HG03457 (cell line): ENCODE measurements at regions not wholly inside any gene's neighbourhood (a gene's known extent, or its start where the extent isn't known, plus 50 kb on each side); places are given as distances from the start of the nearest gene placed in this dataset.
"Not testable (repeated sequence)": the region's sequence is repeated elsewhere in the genome, so short reads cannot be mapped to it uniquely, and the experiment has no call there.

Experiments used
- ATAC-seq: cut with Tn5 transposase; IDR thresholded peaks from one replicate; pipeline ENCODE4 v1.9.1; 2021; ENCODE audit warnings: moderate number of reproducible peaks; ENCODE audit not compliant: unreplicated experiment

DNA sequence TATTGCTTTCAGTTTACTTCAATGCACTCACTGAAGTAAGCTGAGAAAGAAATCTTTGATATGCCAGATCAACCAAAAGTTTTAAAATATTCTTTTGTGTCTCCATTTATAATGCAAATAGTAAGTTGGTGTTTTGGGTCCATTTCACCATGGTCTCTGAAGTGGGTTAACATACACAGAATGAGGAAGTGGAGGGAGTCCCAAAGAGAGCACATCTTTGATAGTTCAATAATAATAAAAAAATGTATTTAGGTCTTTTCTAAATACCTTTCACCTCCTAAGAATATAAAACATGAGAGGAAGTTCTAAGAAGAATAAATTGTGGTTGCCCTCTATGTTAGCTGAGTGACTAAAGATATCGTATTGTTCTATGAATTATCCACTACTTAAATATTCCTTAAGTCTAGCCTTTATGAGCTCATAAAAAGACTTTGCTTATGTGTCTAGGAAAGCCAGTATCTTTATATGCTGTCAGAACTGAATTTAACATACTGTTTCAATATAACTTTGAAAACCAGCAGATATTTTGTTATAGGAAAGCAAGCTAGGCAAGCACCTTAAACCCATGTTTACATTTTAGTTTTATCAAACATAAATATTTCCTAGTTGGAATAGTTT, 148.7 kb upstream of the ZEB2 start:
- ATAC-seq, result no peak

DNA sequence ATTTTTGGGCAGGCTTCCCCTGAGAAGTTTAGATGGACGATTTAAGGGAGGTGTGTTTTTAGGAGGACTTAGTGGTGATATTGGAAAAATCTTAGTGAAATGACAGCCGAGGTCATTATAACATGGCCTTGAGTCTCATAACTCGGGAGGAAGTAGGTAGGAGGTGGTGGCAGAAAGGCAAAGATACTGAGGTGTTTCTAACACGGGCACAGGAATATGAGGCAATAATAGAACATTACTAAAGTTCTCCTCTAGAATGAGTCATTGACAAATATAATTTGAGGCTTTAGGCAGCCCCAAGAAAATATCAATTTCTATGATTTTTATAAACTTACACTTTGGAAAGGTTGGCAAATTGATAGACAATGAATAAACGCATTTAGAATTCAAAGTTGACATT, 146.1 kb upstream of the ZEB2 start:
- no peak for ATAC-seq

DNA sequence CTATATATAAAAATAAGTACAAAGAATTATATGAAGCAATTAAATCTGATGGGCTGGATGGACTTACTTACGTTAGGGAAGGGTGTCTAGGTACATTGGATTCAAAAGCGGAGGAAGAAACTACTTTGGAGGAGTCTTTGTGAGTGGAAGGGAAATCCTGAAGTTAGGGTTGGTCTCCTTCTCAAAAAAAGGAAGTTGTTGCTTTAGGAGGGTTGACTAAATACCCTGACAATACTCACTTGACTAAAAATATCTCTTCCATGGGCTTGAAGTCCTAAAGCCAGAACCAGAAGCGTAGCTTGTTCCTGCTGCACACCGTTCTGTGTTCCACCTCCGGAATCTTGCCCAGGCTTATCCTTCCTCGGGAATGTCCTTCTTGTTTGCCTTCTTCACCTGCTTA, 143.3 kb upstream of the ZEB2 start:
- ATAC-seq, result no peak

DNA sequence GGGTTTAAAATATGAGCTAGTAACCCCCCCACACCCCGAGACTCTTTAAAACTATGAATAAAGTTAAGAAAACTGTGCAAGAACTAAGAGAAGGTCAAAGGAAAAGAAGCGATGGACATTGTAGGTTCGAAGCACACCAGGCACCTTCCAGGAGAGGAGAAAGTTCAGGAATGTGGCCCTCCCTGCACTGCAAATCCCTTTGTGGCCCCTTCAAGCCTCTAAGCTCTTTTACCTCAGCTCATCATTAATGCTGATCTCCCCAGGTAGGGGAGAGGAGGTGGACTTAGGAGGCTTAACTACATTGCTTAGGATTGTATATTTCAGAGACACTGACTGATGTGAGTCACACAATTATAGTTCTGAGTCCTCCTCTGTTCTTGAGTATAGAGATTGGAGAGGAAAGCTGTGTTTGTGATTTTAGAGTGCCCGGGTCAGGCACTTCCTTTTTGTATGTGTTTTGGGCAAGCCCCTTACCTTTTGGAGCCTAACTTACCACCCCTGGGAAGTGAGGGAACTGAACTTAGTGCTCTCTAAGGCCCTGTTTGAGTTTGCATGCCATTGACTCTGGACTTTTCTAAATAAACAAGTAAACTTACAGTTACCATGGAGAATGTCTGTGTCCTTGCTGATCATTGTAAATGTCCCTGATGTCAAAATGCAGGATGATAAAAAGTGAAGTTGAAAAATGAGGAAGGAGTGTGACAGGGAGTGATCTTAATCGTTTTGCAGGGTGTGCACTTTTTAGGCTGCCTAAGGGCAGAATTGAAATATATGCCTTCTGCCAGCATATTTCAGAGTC, 140.8 kb upstream of the ZEB2 start:
- ATAC-seq, result no peak

DNA sequence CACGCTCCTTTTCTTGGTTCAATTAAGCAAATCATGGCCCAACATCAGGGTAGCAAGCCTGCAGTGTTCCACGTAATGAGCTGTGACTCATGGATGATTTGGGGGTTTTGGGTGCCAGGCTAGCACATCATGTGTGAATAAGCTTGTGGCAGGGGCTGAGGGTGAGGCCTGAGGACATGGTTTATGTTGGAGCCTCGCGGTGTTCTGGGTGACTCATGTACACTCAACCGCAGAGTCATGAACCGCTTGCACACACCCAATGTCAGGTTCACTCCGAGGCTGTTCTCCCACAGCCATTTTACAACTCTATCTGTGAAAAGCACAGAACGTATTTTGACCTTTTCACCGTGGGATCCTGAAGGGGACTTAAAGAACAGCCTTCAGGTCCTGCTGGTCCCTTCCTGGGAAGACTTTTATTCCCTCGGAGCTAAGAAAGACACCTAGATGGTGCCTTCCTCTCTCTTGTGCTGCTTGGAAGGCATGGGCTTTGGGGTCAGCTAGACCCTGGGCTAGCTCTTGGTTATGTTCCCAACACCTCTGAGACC, 139.9 kb upstream of the ZEB2 start:
- ATAC-seq, result no peak

DNA sequence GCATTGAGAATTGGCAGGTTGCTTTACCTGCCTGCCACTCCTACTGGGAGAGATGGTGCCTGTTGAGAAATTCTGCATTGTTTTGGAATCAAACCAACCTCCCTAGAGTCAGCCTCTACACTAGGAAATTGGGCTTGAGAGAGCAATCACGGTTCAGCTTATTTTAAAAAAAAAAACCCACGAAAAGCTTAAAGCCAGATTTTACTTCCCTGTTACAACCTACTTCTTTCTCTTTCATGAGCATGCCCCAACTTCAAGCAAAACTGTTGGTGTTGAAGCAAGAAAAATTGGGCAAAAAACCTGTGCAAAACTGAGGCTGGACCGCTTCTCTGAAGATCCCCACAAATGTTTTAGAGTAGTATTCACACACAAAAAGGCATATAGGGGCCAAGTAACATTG, 134.6 kb upstream of the ZEB2 start:
- ATAC-seq, result no peak

DNA sequence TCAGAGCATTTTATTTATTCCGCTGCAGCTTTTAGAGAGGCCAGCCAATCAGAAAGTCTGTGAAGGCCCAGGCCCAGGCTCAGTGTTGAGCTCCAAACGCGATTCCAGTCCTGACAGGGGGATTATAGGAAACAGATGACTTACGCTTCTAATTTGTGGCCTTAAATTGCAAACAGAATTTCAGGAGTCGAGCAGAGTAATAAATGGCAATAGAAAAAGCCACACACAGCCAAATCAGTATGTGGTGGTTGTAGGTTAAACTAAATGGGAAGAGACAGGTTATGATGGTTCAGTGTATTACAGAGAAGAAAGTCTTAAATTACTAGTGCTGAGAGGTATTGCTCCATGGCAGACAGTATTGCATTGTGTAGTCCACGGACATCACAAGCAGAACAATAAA, 131.0 kb upstream of the ZEB2 start:
- no peak for ATAC-seq

DNA sequence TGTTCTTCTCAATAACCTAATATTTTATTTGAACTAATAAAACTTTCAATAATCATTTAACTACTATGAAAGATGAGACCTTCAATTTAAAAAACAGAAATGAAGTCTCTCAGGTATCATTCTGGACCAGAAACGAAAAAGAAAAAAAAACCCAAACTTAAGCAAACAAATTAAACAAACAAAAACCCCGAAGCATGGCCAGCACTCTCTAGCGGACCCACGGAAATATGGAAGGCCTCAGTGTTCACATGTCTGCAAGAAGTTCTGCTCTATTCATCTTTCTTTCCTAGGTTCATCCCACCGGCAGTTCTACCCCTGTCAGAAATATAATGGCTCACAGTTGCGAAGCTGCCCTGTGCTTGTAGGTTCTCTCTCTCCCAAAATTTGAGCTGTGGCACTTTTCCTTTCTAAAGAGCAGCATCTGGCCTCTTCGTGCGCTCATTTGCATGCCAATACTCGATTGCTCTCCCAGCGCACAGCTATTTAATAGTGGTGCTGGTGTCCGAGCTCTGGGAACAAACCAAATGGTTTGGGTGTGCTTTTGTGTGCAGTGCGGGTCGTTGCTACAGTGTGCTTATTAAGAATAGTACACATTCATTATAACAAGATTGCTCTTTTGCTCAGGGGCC, 129.0 kb upstream of the ZEB2 start:
- ATAC-seq, result no peak

DNA sequence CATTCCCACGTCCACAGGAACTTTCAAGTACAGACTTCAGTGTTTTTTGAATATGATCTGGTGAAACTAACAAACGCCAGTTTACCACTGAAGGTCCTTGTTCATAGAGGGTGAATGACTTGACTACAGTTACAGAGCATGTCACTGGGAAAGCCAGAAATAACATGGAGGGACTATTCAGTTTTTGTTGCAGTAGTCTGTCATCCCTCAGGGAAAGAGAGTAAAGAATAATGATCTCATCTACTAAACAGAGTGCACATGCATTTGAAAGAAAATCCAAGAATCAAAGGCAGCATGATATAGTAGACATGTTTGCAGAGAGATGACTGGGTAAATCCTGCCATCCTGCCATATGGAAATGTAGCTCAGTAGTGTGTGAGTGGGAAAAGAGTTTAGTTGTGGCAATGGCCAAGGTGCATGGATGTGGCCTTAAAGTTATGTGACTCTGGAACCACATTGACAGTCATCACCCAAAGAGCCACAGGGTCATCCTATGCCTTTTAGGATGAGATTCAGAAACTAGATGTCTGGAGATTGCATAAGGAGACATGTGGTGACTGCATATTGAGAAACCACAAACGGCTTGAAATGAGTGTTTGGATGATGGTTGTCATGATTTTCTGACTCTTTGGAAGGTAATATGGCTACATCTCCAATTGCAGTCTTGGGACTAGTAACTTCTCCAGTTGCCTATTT, 125.3 kb upstream of the ZEB2 start:
- no peak for ATAC-seq

DNA sequence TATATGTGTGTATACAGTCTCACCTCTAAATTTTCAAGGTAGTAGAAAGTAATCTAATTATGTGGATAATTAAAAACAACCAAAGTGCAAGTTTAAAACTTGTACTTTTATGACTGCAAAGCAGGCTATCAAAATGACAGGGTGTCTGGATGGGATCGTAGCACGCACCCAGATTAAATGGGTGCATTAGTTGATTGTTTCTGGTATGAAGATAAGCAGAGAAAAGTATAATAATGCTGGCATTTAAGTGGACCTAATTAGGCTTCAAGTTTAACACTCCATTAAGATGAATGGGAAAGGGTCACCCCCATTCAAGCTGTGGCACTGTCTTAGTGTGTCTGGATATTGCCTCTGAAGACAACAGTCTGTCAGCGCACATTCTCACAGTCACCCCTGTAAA, 124.6 kb upstream of the ZEB2 start:
- no peak for ATAC-seq

DNA sequence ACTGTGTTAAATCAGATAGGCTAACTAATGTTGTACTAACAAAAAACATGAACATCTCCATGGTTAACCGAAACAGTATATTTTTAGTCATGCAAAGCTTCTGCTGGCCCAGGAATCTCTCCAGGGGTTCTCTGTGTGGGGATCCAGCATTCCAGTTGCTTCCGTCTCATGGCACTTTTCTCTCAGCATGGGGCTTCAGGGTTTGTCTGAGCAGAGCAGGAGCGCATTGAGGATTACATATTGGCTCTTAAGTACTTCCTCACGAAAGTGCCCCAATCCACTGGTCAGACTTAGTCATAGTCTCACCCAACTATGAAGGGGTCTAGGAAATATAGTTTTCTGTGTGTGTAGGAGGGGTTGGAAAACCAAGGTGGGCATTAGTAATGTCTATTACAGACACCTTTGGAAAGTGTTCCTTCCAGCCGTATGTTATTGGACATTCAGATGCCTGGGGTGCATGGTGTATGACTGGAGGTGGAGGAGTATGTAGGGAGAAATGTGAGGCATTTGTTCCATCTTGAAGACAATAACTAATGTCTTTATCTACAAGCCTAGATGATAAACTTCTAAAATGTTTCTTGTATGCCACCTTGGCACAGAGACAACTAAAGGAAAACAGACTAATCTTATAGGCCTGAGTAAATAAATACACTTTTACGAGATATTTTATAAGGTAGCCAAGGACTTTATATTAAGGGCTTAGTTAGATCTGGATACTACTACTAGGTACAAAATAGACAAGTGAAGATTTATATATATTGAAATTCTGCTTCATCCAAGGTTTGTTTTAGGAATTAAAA, 123.8 kb upstream of the ZEB2 start:
- ATAC-seq, result no peak

DNA sequence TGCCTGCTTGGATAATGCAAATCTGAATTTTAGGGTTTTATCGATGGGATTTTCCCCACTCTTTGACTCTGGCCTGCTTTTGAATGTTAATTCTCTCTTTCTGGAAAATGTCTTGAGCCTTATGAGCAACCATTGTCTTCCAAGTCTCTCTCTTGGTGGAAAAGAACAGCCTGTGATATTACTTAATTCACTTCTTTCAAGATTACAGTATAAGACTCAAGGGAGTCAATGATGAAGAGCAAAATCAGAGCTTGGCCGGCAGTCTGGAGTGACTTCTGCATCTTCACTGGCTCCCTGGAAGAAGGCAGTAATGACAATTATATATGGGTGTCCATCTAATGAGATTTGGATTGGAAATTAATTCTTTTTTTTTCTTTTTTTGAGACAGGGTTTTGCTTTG, 122.9 kb upstream of the ZEB2 start:
- no peak for ATAC-seq

DNA sequence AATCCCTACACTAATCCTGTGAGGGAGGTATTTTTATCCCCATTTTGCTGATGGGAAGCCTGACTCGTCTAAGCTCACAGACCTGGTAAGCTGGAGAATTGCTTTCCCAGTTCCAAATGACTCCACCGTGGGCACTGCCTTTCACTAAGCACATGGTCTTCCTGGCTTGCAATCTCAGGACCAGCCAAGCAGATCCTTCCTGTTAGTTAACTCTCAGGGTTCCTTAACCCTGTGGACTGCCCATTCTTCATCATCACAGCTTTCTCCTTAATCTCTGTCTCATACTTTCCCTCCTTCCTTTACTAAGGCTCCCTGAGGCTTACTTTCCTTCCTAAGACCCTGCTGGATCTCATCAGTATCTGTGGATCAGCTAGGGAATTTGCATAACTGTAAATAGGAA, 122.2 kb upstream of the ZEB2 start:
- no peak for ATAC-seq

DNA sequence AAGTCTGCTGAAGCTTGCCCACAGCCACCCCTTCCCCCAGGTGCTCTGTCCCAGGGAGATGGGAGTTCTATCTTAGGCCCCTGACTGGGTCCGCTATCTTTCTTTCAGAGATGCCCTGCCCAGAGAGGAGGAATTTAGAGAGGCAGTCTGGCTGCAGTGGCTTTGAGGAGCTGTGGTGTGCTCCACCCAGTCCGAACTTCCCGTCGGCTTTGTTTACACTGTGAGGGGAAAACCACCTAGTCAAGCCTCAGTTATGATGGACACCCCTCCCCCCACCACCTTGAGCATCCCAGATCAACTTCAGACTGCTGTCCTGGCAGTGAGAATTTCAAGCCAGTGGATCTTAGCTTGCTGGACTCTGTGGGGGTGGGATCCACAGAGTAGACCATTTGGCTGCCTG, 118.3 kb upstream of the ZEB2 start:
- ATAC-seq, result not testable (repeated sequence)

DNA sequence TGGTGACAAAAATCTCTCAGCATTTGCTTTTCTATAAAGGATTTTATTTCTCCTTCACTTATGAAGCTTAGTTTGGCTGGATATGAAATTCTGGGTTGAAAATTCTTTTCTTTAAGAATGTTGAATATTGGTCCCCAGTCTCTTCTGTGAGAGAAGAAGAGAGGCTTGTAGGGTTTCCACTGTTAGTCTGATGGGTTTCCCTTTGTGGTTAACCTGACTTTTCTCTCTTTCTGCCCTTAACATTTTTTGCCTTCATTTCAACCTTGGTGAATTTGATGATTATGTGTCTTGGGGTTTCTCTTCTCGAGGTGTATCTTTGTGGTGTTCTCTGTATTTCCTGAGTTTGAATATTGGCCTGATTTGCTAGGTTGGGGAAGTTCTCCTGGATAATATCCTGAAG, 116.9 kb upstream of the ZEB2 start:
- not testable (repeated sequence) for ATAC-seq

DNA sequence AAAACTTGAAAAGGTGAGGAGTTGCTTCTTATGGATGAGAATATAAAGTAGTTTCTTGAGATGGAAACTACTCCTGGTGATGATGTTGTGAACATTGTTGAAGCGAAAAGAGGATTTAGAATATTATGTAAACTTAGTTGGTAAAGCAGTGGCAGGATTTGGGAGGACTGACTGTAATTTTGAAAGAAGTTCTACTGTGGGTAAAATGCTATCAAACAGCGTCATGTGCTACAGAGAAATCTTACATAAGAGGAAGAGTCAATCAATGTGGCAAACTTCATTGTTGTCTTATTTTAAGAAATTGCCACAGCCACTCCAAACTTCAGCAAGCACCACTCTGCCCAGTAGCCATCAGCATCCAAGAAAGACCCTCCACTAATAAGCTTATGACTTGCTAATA, 112.9 kb upstream of the ZEB2 start:
- ATAC-seq, result no peak

DNA sequence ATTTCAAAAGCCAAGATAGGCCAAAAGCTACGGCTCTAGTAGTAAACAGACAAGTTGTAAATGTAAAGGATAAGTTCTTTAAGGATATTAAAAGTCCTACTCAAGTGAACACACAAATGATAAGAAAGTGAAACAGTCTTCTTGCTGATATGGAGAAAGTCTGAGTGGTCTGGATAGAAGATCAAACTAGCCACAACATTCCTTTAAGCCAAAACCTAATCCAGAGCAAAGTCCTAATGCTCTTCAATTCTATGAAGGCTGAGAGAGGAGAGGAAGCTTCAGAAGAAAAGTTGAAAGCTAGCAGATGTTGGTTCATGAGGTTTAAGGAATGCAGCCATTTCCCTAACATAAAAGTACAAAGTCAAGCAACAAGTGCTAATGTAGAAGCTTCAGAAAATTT, 111.7 kb upstream of the ZEB2 start:
- no peak for ATAC-seq

DNA sequence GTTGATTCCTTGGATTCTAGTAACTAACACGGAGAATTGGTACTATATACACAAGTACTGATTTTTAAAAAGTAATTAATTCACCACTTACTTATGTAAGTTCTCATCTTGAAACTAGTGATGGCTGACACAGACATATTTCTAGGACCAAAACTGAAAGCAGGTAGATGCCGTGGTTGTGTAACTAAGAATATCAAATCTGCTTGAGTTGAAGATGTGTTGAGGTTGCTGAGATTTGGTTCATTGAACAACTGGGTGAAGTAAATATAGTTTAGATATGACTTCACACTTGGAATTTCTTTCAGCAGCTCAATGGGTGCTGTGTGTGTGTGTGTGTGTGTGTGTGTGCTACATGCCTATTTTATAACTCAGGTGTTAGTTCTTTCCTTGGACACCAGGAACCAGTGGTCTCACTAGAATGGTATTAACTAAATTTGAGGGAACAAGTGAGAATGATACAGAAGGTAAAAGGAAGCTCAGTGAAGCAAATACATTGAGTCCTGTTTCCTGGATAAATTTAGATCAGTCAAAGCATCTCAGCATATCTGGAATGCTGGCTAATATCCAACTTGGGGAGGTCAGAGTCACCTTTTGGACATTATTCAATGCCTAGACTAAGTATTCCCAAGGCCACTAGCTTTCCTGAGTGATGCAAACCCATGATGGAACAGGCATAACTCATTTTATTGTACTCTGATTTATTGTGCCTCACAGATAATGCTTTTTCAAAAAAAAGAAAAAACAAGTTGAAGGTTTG, 110.7 kb upstream of the ZEB2 start:
- ATAC-seq, result peak; percentile 98

DNA sequence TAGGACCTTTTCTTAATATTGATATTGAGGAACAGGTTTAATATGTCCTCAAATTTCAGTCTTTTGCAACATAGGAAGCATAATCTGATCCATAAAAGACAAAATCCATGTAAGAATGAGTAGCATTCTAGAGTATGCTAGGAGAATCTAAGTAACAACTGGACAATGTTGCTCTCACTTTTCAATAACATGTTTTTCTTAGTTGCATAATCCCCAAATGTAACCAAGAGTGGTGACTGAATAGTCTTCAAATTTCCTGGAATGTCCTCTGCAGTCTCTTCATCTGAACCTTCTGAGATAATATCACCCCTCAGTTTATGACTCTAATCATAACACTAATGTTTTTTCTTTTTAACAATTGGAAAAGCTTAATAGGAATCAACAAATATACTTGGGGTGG, 110.0 kb upstream of the ZEB2 start:
- no peak for ATAC-seq

DNA sequence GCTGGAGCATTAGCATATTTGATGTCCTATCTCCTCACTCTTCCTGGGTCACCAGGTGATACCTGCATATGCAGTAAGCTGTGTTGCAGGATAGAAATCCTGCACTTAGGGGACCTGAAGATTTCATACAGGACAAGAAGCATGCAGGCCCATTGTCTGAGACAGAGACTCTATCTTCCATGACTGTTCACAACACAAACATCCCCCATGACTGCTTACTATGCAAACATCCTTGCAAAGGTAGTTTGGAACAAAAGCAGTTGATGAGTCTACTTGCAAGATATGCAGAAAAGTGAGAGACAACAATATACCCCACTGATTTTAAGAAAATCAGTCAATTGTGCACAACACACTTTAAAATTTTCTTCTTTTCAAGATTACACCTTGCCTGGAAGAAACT, 108.6 kb upstream of the ZEB2 start:
- ATAC-seq, result no peak
